Effector CD4-positive, alpha-beta T cell (primary cell): ENCODE measurements at regions not wholly inside any gene's neighbourhood (a gene's known extent, or its start where the extent isn't known, plus 50 kb on each side); places are given as distances from the start of the nearest gene placed in this dataset.

Source experiments
- DNase-seq: peaks from one replicate; pipeline ENCODE4 v3.0.0-alpha.2; 2020

GRCh38 chr11:38254913-38255312 lies 1656.9 kb upstream of the RAG2 start:
- DNase-seq: no peak

DNA sequence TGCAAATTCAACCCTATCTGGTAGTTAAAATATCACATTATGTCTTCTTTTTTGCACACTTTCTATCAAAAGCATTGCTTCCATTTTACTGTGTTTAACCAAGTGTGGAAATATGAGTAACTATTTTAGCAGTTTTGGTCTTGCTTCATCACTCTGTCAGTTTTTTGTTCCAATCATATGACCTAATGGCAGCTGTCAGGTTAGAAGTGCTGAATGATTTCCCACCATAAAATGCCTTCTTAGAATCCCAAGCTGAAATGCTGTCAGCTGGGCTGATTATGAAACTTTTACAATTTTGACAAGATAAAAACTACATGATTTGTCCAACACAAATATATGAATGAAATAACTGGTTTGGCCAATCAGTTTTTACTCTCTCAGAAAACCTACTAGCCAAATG lies 1654.6 kb upstream of the RAG2 start:
- no peak for DNase-seq

DNA sequence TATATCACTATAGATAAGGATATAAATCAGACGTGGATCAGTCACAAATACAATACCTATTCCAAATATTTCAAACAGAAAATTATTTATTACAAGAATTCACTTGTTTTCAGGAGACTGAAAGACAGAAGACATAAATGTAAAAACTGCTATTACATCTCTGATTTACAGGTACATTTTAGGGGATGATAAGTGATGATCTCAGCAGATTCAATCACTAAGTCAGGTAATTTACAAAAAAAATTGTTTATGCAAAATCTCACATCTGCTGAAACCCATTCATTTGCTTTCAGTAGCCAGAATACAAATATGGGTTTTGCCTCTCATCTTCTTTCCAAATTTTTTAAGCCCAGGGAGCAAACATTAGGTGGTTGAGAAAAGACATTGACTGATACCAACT lies 1648.4 kb upstream of the RAG2 start:
- DNase-seq: no peak

GRCh38 chr11:38226684-38227083 lies 1628.6 kb upstream of the RAG2 start:
- no peak for DNase-seq

DNA sequence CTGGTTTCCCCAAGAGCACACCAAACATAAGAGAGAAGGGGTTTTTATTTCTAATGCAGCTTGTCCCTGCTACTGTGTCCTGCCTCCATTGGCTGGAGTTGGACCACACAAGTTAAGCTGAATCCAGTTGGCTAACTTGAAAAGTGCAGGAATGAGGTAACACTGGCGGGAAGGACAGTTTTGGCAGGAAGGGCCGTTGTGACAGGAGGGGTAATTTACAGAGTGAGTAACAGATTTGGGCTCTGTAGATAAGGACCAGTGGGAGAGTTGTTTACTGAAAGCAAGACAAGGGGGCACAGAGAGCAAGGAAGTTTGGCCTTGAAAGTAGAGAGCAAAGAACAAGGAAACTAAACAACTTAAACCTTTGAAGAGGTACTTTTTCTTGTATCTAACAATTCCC lies 1623.3 kb upstream of the RAG2 start:
- DNase-seq: no peak

GRCh38 chr11:38219636-38220035 lies 1621.6 kb upstream of the RAG2 start:
- no peak for DNase-seq

DNA sequence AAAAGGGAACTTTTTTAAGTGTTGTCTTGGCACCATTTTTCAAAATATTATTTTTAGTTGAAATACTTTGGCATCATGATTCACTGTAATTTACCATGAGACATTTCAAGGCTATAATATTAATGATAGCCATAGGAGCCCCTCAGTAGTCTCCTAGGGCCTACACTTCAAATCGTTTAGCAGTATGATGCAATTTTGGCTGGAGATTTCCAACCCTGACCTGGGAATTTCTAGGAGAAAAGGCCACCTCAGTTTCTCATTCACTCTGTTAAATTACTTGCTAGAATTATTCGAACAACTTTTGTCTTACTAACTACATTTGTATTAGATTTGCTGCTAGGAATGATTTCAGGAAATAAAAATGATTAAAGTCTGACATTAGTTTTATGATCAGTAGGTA lies 1610.9 kb upstream of the RAG2 start:
- no peak for DNase-seq

- no peak for DNase-seq
These were observed 1608.6 kb upstream of the RAG2 start for GRCh38 chr11:38206663-38207062.

DNA sequence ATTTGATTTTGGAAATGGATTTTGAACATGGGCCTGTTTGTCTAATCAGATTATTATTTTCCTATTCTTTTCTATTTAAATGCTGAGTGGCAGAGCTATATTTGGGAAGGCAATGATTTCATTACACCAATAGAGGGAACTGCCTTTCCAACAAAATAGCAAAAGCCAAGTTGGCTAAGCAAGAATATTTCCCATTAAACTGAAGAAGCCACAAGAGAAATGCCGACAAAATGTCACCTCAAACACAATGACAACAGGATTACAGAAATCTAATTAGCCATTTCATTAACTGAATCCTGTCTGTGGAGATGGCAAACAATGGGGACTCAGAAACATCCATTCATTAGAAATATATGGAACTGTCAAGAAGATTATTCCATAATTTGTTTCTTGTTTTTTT lies 1593.1 kb upstream of the RAG2 start:
- DNase-seq: no peak

- no peak for DNase-seq
These were observed 1584.3 kb upstream of the RAG2 start for GRCh38 chr11:38182126-38182866.

- DNase-seq: no peak
These were observed 1578.8 kb upstream of the RAG2 start for GRCh38 chr11:38176686-38177322.

DNA sequence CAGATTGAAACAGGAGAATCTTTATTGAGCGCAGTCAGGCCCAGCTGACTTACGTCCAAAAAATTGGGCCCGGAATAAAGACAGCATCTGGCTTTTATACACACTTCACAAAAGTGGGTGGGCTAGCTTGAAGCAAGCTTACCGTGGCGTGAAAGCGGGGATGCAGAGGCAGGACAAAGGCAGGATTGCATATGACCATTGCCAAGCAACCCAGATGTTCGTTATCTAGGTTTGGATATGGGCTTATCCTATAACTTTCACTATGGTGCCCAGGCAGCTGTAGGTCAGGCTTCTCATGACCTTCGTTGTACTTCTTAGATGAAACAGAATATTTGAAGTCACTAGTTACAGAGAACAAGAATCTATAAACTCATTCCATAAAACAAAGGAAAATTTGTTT lies 1575.6 kb upstream of the RAG2 start:
- no peak for DNase-seq

DNA sequence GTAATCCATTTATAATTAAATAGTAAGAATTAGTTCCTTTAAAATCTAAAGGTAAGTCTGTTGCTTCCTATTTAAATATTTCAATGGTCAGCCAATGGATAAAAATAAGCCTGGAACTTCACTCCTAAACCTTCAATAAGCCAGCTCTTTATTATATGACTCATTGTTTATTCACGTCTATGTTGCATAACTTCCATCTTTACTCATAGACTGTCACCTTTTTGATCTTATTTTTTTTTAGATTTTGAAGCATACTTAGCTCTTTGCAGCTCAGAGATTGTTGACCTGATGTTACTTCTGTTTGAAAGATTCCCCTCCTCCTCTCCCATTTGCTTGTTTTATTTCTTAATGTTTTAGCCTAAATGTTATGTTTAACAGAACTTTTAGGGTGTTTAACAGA lies 1571.2 kb upstream of the RAG2 start:
- no peak for DNase-seq

GRCh38 chr11:38163526-38163925 lies 1565.5 kb upstream of the RAG2 start:
- DNase-seq: no peak

DNA sequence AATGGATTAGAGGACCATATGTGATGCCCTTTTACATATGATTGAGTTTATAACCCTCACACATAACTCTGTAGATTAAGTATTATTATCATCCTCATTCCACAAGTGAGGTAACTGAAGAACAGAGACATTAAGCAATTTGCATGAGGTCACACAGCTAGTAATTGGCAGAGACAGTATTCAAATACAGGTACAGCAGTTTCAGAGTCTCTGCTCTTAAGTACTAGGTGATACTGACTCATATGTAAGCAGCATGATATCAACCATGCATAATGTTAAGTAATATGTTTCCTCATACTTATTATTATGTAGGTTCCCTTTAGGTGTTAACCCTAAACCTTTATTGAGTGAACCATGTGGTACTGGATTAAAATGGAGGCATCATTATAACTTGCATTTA lies 1562.4 kb upstream of the RAG2 start:
- no peak for DNase-seq

GRCh38 chr11:38159038-38159437 lies 1561.0 kb upstream of the RAG2 start:
- no peak for DNase-seq

GRCh38 chr11:38156495-38157146 lies 1558.6 kb upstream of the RAG2 start:
- no peak for DNase-seq

DNA sequence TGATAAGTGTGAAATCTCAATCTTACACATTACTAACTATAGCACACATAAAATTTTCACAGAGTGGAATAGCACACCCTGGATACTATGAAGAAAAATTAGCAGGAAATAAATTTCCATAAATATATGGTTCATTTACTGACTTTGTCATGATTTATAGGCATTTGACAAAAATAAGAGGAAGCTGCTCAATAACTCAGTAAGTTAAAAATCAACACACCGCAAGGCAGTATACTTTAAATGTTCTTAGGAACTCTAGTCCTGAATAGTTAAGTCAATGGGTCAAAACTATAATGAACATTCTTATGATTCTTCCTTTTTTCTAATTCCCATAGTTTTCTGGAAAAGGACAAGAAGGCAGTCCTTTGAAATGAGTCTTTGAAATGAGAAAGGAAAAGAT lies 1557.8 kb upstream of the RAG2 start:
- no peak for DNase-seq

- no peak for DNase-seq
These were observed 1555.9 kb upstream of the RAG2 start for GRCh38 chr11:38153985-38154384.

DNA sequence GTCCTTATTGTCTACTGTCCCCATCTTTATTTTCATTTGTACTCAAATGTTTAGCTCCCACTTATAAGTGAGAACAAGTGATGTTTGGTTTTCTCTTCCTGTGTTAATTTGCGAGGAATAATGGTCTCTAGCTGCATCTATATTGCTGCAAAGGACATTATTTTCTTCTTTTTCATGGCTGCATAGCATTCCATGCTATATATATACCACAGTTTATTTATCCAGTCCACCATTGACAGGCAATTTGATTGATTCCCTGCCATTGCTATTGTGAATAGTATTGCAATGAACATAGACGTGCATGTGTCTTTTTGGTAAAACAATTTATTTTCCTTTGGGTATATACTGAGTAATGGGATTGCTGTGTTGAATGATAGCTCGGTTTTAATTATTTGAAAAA lies 1545.8 kb upstream of the RAG2 start:
- no peak for DNase-seq

DNA sequence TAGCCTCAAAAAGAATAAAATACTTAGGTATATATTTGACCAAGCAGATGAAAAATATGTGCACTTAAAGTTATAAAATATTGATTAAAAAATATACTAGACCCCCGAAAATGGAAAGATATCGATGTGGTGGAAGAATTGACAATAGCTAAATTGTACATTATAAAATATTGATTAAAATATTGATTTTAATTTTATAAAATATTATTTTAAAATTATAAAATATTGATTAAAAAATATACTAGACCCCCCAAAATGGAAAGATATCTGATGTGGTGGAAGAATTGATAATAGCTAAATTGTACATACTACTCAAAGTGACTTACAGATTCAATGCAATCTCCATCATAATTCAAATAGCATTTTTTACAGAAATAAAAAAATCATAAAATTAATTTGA lies 1540.9 kb upstream of the RAG2 start:
- DNase-seq: no peak

DNA sequence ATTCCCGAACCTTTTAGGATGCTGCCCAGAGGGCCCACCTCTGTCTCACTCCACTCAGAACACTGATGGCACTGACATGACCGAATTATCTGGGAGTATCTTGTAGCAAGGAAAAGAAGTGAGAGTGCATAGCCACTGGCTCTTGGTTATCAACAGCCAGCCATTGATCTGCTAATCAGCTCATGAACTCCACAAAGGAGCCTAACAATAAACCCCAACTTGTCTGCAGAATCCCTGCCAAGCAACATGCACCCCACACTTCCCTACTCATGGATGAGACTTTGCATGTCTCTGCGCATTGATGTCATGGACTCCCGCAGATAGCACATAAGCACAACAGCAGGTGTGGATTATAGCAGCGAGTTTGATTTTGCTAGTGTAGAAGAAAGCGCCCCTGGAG lies 1538.9 kb upstream of the RAG2 start:
- no peak for DNase-seq

- no peak for DNase-seq
These were observed 1533.5 kb upstream of the RAG2 start for GRCh38 chr11:38131535-38131934.

DNA sequence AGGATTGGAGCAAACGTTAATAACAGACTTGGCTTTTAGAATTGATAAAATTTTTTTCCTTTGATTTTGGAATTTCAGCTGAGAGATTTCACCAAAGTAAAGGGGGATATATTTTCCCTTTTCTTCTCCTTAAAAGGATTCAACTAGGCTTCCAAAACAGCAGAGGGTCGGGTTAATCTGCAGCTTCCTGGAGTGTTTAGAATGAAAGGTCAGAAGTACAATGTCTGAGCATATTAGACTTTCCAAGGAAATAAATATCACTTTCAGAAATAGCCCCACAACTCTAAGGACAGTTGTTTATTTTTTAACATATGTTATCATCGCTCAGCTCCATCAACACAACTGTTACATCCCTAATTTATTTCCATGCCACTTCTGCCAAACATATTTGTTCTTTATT lies 1532.9 kb upstream of the RAG2 start:
- DNase-seq: no peak
